ENCODE measurements at regions not wholly inside any gene's neighbourhood (a gene's known extent, or its start where the extent isn't known, plus 50 kb on each side); places are given as distances from the start of the nearest gene placed in this dataset.

DNA sequence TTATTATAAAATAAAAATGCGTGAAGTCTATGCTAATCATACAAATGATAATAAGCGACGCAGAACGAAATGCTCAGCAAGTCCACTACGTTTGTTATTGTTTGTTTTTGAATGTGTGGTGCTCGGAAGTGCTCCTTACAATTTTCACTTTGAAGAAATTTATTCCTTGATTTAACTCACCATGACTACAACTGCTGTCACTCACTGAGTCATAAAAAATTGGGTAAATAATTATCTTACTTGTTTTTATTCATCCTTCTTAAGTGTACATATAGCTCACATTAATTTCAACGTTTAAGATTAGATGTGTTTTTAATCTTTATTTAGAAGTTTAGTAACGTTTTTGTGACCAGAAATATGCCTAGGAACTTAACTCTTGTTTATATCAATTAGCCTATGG, 66.7 kb upstream of the NANOGP8 start:
- TF ChIP-seq, protein P1, sequence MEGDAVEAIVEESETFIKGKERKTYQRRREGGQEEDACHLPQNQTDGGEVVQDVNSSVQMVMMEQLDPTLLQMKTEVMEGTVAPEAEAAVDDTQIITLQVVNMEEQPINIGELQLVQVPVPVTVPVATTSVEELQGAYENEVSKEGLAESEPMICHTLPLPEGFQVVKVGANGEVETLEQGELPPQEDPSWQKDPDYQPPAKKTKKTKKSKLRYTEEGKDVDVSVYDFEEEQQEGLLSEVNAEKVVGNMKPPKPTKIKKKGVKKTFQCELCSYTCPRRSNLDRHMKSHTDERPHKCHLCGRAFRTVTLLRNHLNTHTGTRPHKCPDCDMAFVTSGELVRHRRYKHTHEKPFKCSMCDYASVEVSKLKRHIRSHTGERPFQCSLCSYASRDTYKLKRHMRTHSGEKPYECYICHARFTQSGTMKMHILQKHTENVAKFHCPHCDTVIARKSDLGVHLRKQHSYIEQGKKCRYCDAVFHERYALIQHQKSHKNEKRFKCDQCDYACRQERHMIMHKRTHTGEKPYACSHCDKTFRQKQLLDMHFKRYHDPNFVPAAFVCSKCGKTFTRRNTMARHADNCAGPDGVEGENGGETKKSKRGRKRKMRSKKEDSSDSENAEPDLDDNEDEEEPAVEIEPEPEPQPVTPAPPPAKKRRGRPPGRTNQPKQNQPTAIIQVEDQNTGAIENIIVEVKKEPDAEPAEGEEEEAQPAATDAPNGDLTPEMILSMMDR (conservative IDR thresholded peaks at IDR 0.05), result no peak
- TF ChIP-seq ZFX (IDR thresholded peaks at IDR 0.05), result no peak
